GM12874 (cell line): ENCODE measurements at regions not wholly inside any gene's neighbourhood (a gene's known extent, or its start where the extent isn't known, plus 50 kb on each side); places are given as distances from the start of the nearest gene placed in this dataset.

ENCODE experiments used
- TF ChIP-seq, protein P1 (sequence below): IDR thresholded peaks from 2 replicates; pipeline ENCODE4 v1.5.1; 2011; ENCODE audit warnings: low read depth, mild to moderate bottlenecking, control low read depth, low read length, moderate library complexity; ENCODE audit not compliant: insufficient read depth

DNA sequence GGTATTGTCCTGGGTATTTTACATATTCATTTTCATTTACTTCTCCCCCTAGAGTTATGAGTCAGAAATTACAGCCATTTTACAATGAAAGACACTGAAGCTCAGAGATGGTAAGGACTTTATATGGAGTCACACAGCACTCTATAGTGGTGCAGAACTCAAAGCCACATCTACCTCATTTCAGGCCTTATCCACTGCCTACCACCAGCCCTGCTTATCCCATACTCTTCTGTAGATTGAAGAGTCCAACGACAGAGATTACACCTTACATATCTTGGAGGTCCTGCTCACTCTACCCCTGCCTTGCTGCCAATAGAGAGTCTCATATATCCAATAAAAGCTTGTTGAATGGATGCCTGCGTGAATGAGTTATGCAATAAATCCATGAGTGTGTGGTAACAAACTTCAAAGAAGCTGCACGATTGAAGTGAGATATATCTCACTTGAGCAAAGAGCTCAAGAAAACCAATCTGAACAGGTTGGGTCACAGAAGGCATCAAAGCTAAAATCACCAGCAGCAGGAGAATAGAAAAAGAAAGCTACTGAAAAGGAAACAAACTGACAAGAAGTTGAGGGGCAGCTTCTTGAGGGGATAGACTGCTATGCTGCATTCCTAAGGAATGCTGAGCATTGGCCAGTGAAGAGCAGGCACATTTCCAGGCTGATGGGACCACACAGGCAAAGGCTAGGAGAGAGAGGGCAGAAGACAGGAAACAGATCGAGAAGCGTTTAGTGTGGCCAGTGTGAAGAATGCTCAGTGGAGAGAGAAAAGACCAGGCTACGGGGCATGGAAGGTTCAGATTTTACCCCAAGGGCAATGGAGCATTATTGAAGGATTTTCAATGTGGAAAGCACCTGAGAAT, 585.6 kb downstream of the DHX35 start:
- TF ChIP-seq, protein P1, sequence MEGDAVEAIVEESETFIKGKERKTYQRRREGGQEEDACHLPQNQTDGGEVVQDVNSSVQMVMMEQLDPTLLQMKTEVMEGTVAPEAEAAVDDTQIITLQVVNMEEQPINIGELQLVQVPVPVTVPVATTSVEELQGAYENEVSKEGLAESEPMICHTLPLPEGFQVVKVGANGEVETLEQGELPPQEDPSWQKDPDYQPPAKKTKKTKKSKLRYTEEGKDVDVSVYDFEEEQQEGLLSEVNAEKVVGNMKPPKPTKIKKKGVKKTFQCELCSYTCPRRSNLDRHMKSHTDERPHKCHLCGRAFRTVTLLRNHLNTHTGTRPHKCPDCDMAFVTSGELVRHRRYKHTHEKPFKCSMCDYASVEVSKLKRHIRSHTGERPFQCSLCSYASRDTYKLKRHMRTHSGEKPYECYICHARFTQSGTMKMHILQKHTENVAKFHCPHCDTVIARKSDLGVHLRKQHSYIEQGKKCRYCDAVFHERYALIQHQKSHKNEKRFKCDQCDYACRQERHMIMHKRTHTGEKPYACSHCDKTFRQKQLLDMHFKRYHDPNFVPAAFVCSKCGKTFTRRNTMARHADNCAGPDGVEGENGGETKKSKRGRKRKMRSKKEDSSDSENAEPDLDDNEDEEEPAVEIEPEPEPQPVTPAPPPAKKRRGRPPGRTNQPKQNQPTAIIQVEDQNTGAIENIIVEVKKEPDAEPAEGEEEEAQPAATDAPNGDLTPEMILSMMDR: no peak

DNA sequence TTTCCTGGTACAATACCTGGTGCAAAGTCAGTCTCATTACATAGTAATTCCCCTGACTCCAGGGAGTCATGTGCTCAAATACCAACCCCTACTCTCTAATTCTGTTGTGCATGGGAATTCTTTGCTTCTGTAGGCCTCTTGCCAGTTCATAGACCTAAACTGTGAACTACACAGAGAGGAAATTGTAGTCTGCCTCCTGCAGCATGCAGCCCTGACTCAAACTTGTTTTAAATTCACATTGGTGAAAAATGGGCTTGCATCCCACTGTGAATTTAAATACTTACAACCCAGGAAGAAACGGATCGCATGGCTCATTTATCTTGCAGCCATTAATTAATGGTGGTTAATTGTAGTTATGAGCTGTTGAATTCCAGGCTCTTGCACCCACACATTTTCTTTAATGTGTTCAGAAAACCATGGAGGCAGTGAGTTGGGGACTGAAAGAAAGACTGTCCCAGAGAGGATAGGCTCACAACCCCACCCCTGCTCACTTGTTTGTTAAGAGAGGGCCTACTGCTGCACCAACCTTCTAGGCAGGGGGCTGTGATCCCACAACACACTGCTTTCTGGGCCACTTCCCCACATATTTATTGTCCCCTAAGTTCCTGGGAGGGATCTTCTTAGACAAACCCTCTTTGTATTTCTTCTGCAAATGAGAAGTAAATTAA, 579.1 kb downstream of the DHX35 start:
- TF ChIP-seq, protein P1: no peak

DNA sequence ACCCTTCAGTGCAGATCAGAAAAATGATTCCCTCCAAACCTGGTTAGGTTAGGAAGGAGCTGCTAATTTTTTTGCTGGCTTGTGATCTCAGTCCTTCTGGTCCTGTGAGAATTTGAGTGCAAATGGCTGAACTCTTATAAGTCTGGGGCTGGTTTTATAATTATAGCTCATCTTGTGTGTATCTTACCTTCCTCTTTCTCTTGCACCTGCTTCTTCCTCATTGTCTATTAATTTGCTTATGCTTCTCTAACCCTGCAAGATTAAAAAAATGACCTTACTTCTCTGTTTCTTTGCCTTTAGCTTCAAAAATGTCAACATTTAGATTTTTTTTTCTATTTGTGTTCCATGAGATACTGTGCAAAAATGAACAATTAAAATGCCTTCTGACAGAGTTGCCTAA, 576.2 kb downstream of the DHX35 start:
- TF ChIP-seq, protein P1: no peak

DNA sequence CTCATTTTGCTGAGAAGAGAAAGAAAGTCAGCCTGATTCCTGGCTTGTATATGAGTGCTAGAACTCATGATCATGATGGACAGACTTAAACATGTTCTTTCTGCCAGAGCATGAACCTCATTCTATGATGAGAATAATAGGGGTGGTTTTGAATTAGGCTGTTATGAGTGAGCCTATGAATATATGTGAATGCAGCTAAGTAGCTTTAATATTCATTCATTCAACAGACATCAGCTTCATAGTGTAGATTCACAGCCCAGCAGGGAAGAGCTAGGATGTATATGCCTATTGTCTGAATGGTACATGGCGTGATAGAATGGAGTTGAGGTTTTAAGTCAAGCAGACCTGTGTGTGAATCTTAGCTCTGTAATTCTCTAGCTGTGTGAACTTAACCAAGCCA, 573.2 kb downstream of the DHX35 start:
- TF ChIP-seq, protein P1: no peak

DNA sequence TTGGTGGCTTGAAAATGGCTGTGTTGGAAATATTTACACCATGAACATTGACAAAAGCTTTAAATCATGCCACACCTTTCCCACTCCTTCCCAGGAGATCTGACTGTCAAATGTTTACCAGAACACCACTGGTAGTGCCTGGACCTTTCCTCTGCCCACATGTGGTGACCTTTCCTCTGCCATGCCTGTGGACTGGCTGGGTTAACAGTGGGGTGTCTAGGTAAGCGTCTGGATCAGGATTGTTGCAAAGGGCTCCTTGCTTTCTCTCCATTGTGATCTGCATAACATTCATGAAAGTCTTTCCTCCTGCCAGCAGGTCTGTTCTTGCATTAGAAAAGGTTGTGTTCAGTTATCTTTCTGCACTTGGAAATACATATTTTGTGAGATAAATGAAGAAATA, 572.7 kb downstream of the DHX35 start:
- TF ChIP-seq, protein P1: no peak

DNA sequence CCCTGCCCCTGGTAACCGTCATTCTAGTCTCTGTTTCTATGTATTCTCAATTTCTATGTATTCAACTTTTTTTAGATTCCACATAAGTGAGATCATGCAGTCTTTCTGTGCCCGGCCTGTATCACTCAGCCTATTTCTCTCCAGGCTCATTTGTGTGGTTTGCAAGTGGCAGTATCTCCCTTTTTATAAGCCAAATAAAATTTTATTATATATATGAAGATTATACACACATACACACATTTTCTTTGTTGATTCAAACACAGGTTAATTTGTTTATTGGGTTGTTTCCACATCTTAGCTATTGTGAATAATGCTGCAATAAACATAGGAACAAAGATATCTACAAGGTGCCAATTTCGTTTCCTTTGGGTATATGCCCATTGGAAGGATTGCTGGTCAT, 571.7 kb downstream of the DHX35 start:
- TF ChIP-seq, protein P1: no peak

DNA sequence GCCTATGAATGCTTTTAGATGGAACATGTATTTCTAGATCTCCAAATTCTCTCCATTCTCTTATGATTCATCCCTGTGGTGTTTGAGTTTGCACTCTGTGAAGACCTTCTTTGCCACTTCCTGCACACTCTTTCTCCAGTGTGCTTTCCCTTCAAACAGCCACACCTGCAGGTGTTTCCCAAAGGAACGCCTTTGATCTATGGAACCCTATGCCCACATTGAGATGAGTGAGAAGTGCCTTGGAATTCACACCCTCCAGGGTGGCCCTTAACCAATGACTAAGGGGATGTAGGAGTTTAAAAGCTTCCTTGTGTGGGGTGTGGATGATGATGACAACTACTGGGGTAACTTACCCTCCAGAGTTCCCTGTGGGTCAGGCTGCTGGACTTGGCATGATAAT, 570.1 kb downstream of the DHX35 start:
- TF ChIP-seq, protein P1: no peak
